ENCODE measurements at regions not wholly inside any gene's neighbourhood (a gene's known extent, or its start where the extent isn't known, plus 50 kb on each side); places are given as distances from the start of the nearest gene placed in this dataset.

GRCh38 chr1:223057569-223058093, 85.4 kb downstream of the TLR5 start:
- TF ChIP-seq GATA3 (IDR thresholded peaks at IDR 0.05; ENCODE audit: low read depth, low read length) (no peak), GATA2 (IDR thresholded peaks at IDR 0.05; ENCODE audit: low read depth, low read length) (no peak)
